ENCODE measurements at regions not wholly inside any gene's neighbourhood (a gene's known extent, or its start where the extent isn't known, plus 50 kb on each side); places are given as distances from the start of the nearest gene placed in this dataset.

- Histone ChIP-seq H3K27ac (ENCODE audit: insufficient read length, low read depth, low read length) (no peak overlapping the region), H2BK15ac (ENCODE audit: low read depth, low read length) (no peak overlapping the region), H2AFZ (ENCODE audit: low read length) (no peak overlapping the region), H2AK5ac (ENCODE audit: insufficient read length, low read length) (no peak overlapping the region), H2BK20ac (ENCODE audit: low read depth, low read length, poor library complexity, severe bottlenecking) (no peak overlapping the region), H3K18ac (ENCODE audit: insufficient read length, low read depth, low read length) (no peak overlapping the region), H4K20me1 (ENCODE audit: control insufficient read depth, insufficient read depth, insufficient read length) (no peaks in the 10 kb centered on the region), H4K91ac (ENCODE audit: insufficient read length, low read depth, low read length) (no peak overlapping the region), H3K23me2 (ENCODE audit: insufficient read length, low read depth, low read length, poor library complexity, severe bottlenecking) (no peaks in the 10 kb centered on the region), H4K8ac (replicated peaks; ENCODE audit: insufficient read length, low read depth, low read length) (no peak overlapping the region), H3K27me3 (ENCODE audit: insufficient read depth, low read length) (no peaks in the 10 kb centered on the region), H4K5ac (ENCODE audit: insufficient read length, low read depth, low read length) (no peak overlapping the region), H3T11ph (ENCODE audit: low read length) (no peak overlapping the region), H3K4ac (ENCODE audit: low read depth, low read length) (no peak overlapping the region), H3K56ac (ENCODE audit: insufficient read length, low read depth, low read length) (no peak overlapping the region), H3K9ac (ENCODE audit: extremely low read depth, insufficient read length, low read length) (no peak overlapping the region), H3K4me1 (ENCODE audit: insufficient read depth, low read length) (no peaks in the 10 kb centered on the region), H3K14ac (ENCODE audit: insufficient read depth, low read length) (no peak overlapping the region), H3K79me1 (ENCODE audit: insufficient read depth, low read depth, low read length, poor library complexity, severe bottlenecking) (no peaks in the 10 kb centered on the region), H3K23ac (ENCODE audit: insufficient read length, low read depth, low read length) (no peak overlapping the region), H3K4me2 (ENCODE audit: insufficient read depth, insufficient read length, low read length) (no peak overlapping the region), H2BK120ac (ENCODE audit: low read depth, low read length, poor library complexity, severe bottlenecking) (no peak overlapping the region), H3K9me3 (ENCODE audit: control insufficient read depth, low read depth, low read length) (no peaks in the 10 kb centered on the region), H2BK5ac (ENCODE audit: insufficient read length, low read length) (no peak overlapping the region), H3K79me2 (ENCODE audit: insufficient read depth, low read length) (no peaks in the 10 kb centered on the region), H2BK12ac (ENCODE audit: insufficient read length, low read depth, low read length) (no peak overlapping the region)
- no CpG with 5 or more reads among the region's 17 CpGs for WGBS (ENCODE audit: extremely low coverage, insufficient read length, low lambda C conversion rate)
- Mint-ChIP-seq H3K27ac (peak overlapping the region in 1 of 3 experiments; percentile 81; a peak in 3 of 7 replicates), H3K36me3 (ENCODE audit: insufficient read depth in 1 of 3, low read depth in 3 of 3) (no peaks in the 10 kb centered on the region), H3K4me1 (no peaks in the 10 kb centered on the region; a peak in 1 of 4 replicates), H3K4me3 (no peak overlapping the region), H3K27me3 (ENCODE audit: low read depth) (no peaks in the 10 kb centered on the region), H3K9me3 (no peaks in the 10 kb centered on the region)
- TF ChIP-seq, protein P1, sequence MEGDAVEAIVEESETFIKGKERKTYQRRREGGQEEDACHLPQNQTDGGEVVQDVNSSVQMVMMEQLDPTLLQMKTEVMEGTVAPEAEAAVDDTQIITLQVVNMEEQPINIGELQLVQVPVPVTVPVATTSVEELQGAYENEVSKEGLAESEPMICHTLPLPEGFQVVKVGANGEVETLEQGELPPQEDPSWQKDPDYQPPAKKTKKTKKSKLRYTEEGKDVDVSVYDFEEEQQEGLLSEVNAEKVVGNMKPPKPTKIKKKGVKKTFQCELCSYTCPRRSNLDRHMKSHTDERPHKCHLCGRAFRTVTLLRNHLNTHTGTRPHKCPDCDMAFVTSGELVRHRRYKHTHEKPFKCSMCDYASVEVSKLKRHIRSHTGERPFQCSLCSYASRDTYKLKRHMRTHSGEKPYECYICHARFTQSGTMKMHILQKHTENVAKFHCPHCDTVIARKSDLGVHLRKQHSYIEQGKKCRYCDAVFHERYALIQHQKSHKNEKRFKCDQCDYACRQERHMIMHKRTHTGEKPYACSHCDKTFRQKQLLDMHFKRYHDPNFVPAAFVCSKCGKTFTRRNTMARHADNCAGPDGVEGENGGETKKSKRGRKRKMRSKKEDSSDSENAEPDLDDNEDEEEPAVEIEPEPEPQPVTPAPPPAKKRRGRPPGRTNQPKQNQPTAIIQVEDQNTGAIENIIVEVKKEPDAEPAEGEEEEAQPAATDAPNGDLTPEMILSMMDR (conservative IDR thresholded peaks at IDR 0.05) = no peak
- no peak for DNase-seq
These were observed 133.9 kb upstream of the ARGLU1 start for GRCh38 chr13:106701771-106702341.

Measured in H9 (cell line).